H1 (cell line): ENCODE measurements at regions not wholly inside any gene's neighbourhood (a gene's known extent, or its start where the extent isn't known, plus 50 kb on each side); places are given as distances from the start of the nearest gene placed in this dataset.

ENCODE experiments used
- BRCA1 ChIP-seq: IDR thresholded peaks from 2 replicates; pipeline ENCODE4 v1.6.1; 2012; ENCODE audit warnings: low read depth, low read length, improper control_type of control experiment
- EZH2 ChIP-seq: fragments of 200-600 bp; sonication (generic); IDR thresholded peaks from 2 replicates; pipeline ENCODE4 v1.7.1; 2012; ENCODE audit warnings: low read depth, mild to moderate bottlenecking, moderate library complexity, low read length, inconsistent platforms; ENCODE audit not compliant: severe bottlenecking
- POLR2A ChIP-seq, 2 experiments: IDR thresholded peaks; 1 replicate in 1 of 2; 2 replicates in 1 of 2; pipeline ENCODE4 v1.6.1; 2011; ENCODE audit warnings: low read depth in 2 of 2, low read length in 2 of 2, mild to moderate bottlenecking in 2 of 2; ENCODE audit errors: control extremely low read depth in 1 of 2
- POLR2AphosphoS5 ChIP-seq: IDR thresholded peaks from 2 replicates; pipeline ENCODE4 v1.6.1; 2011; ENCODE audit warnings: low read depth, low read length
- SP2 ChIP-seq: IDR thresholded peaks from 2 replicates; pipeline ENCODE4 v1.6.1; 2012; ENCODE audit warnings: mild to moderate bottlenecking, low read length, inconsistent platforms
- TAF1 ChIP-seq: IDR thresholded peaks from 2 replicates; pipeline ENCODE4 v1.6.1; 2011; ENCODE audit warnings: mild to moderate bottlenecking, low read depth, low read length
- TEAD4 ChIP-seq: IDR thresholded peaks from 2 replicates; pipeline ENCODE4 v1.6.1; 2012; ENCODE audit warnings: low read depth, low read length, inconsistent platforms, mixed read lengths
- TF ChIP-seq, protein P1 (sequence below), 3 experiments: IDR thresholded peaks; 1 replicate in 2 of 3; 2 replicates in 1 of 3; pipeline versions ENCODE4 v1.5.1 to v1.6.1; 2011; ENCODE audit warnings: low read length in 3 of 3, mild to moderate bottlenecking in 3 of 3, inconsistent platforms in 2 of 3, low read depth in 1 of 3, moderate library complexity in 1 of 3; ENCODE audit not compliant: insufficient read depth in 1 of 3; ENCODE audit errors: control extremely low read depth in 1 of 3

DNA sequence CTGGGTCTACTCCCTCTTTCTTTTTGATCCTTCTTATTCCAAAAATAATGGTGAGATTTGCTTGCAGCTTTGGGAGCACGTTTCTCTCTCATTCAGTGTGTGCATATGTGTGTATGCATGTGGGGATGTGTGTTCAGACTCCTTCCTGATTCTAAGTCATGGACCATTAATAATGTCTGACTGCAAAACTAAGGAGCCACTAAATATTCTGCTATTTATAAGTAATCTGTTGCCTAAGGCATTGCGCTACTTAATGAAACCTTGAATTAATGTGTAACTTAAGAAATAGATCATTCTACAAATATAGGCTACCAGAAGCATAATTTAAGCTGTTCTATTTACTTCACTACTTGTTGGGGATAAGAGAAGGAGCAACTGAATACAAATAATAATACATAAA, 182.1 kb downstream of the TFCP2L1 start:
- TF ChIP-seq TAF1 (no peak), SP2 (no peak), TEAD4 (no peak), POLR2AphosphoS5 (no peak), BRCA1 (no peak), POLR2A (IDR thresholded peaks at IDR 0.05; ENCODE audit: control extremely low read depth in 1 of 2, low read depth in 2 of 2, low read length in 2 of 2) (no peak), EZH2 (no peak)
- TF ChIP-seq, protein P1, sequence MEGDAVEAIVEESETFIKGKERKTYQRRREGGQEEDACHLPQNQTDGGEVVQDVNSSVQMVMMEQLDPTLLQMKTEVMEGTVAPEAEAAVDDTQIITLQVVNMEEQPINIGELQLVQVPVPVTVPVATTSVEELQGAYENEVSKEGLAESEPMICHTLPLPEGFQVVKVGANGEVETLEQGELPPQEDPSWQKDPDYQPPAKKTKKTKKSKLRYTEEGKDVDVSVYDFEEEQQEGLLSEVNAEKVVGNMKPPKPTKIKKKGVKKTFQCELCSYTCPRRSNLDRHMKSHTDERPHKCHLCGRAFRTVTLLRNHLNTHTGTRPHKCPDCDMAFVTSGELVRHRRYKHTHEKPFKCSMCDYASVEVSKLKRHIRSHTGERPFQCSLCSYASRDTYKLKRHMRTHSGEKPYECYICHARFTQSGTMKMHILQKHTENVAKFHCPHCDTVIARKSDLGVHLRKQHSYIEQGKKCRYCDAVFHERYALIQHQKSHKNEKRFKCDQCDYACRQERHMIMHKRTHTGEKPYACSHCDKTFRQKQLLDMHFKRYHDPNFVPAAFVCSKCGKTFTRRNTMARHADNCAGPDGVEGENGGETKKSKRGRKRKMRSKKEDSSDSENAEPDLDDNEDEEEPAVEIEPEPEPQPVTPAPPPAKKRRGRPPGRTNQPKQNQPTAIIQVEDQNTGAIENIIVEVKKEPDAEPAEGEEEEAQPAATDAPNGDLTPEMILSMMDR (IDR thresholded peaks at IDR 0.05; ENCODE audit: control extremely low read depth in 1 of 3, insufficient read depth in 1 of 3, low read depth in 1 of 3, low read length in 3 of 3): no peak
